GM23248 (cell line): ENCODE measurements at regions not wholly inside any gene's neighbourhood (a gene's known extent, or its start where the extent isn't known, plus 50 kb on each side); places are given as distances from the start of the nearest gene placed in this dataset.

Experiments
- DNase-seq: peaks from one replicate; pipeline ENCODE4 v3.0.0-alpha.2; 2015
- H2AFZ ChIP-seq: fragments of 200-600 bp; sonication (generic); 2 replicates; pipeline ENCODE4 v1.6.1; 2016; ENCODE audit warnings: antibody characterized with exemption
- H3F3A ChIP-seq: fragments of 200-600 bp; sonication (generic); 2 replicates; pipeline ENCODE4 v1.6.1; 2016; ENCODE audit warnings: mild to moderate bottlenecking, antibody characterized with exemption, mixed run types; ENCODE audit not compliant: insufficient read depth
- H3K27ac ChIP-seq: fragments of 200-600 bp; sonication (generic); 2 replicates; pipeline ENCODE4 v1.5.1; 2016; ENCODE audit warnings: mild to moderate bottlenecking
- H3K27me3 ChIP-seq: fragments of 200-600 bp; sonication (generic); replicated peaks from 2 replicates; pipeline ENCODE4 v1.6.1; 2016; ENCODE audit warnings: mild to moderate bottlenecking; ENCODE audit not compliant: insufficient read depth
- H3K36me3 ChIP-seq: fragments of 200-600 bp; sonication (generic); 2 replicates; pipeline ENCODE4 v1.6.1; 2016; ENCODE audit warnings: low read depth, mild to moderate bottlenecking
- H3K4me1 ChIP-seq: fragments of 200-600 bp; sonication (generic); 2 replicates; pipeline ENCODE4 v1.6.1; 2016; ENCODE audit warnings: mild to moderate bottlenecking; ENCODE audit not compliant: insufficient read depth
- H3K4me2 ChIP-seq: fragments of 200-600 bp; sonication (generic); one replicate; pipeline ENCODE4 v1.6.1; 2016; ENCODE audit warnings: mild to moderate bottlenecking; ENCODE audit not compliant: unreplicated experiment
- H3K4me3 ChIP-seq: fragments of 200-600 bp; sonication (generic); 2 replicates; pipeline ENCODE4 v1.5.1; 2016; ENCODE audit warnings: mild to moderate bottlenecking
- H3K79me2 ChIP-seq: fragments of 200-600 bp; sonication (generic); 2 replicates; pipeline ENCODE4 v1.6.1; 2016; ENCODE audit warnings: mild to moderate bottlenecking; ENCODE audit not compliant: insufficient read depth
- H3K9ac ChIP-seq: fragments of 200-600 bp; sonication (generic); 2 replicates; pipeline ENCODE4 v1.6.1; 2016; ENCODE audit warnings: mild to moderate bottlenecking
- H3K9me2 ChIP-seq: fragments of 200-600 bp; sonication (generic); 2 replicates; pipeline ENCODE4 v1.6.1; 2016; ENCODE audit warnings: mixed run types, mild to moderate bottlenecking, moderate library complexity; ENCODE audit not compliant: insufficient read depth
- H3K9me3 ChIP-seq: fragments of 200-600 bp; sonication (generic); one replicate; pipeline ENCODE4 v1.6.1; 2017; ENCODE audit warnings: low read depth
- H4K20me1 ChIP-seq: fragments of 200-600 bp; sonication (generic); 2 replicates; pipeline ENCODE4 v1.6.0; 2016; ENCODE audit not compliant: insufficient read depth
- EZH2 ChIP-seq: fragments of 200-600 bp; sonication (generic); IDR thresholded peaks from 2 replicates; pipeline ENCODE4 v1.6.1; 2018; ENCODE audit warnings: antibody characterized with exemption, mild to moderate bottlenecking; ENCODE audit not compliant: insufficient read depth, poor library complexity, severe bottlenecking
- EZH2phosphoT487 ChIP-seq: fragments of 200-600 bp; sonication (generic); IDR thresholded peaks from 2 replicates; pipeline ENCODE4 v1.6.1; 2018; ENCODE audit warnings: antibody characterized with exemption, moderate library complexity, mild to moderate bottlenecking, low read depth; ENCODE audit not compliant: insufficient read depth
- WGBS, 2 experiments: methylation state at CpG; one replicate each; pipeline ENCODE4 v1.1.6; 2015 to 2017; ENCODE audit warnings: low lambda C conversion rate in 2 of 2, low coverage in 1 of 2; ENCODE audit errors: missing lambda C conversion rate in 2 of 2; 5-methylcytosine and 5-hydroxymethylcytosine counted together
- in situ Hi-C: fragments of 300-500 bp; cut with MboI; formaldehyde crosslinking; loops from 2 replicates; pipeline ENCODE4 v1.15.0; 2020

- Histone ChIP-seq H3K9ac (no peak overlapping the region), H3K27me3 (no peaks in the 10 kb centered on the region), H3K4me2 (no peak overlapping the region), H4K20me1 (no peaks in the 10 kb centered on the region), H3K9me3 (no peaks in the 10 kb centered on the region), H3K79me2 (no peaks in the 10 kb centered on the region), H3K9me2 (no peaks in the 10 kb centered on the region), H3F3A (no peaks in the 10 kb centered on the region), H3K4me1 (no peaks in the 10 kb centered on the region; the same call in 1 of the 2 replicates), H3K27ac (no peak overlapping the region), H2AFZ (no peak overlapping the region), H3K36me3 (no peaks in the 10 kb centered on the region), H3K4me3 (no peak overlapping the region)
- 57 to 65% methylated on average over 2 of the region's 2 CpGs for WGBS, 2 experiments
- DNase-seq: no peak
- TF ChIP-seq EZH2phosphoT487 (no peak), EZH2 (no peak)
- in situ Hi-C loops: no loop called here
Observed at GRCh38 chr22:22751043-22751603, 106.7 kb downstream of the GGTLC2 start.

- H3F3A ChIP-seq: no peaks in the 10 kb centered on the region
- H3K4me1 ChIP-seq: no peaks in the 10 kb centered on the region; the same call in 1 of the 2 replicates
- no peaks in the 10 kb centered on the region for H4K20me1 ChIP-seq
- in situ Hi-C loops: no loop called here
- H3K36me3 ChIP-seq: no peaks in the 10 kb centered on the region
- no peaks in the 10 kb centered on the region for H3K79me2 ChIP-seq
- H3K9me3 ChIP-seq: no peaks in the 10 kb centered on the region
- no peak overlapping the region for H3K4me3 ChIP-seq
- DNase-seq: no peak
- H2AFZ ChIP-seq: no peak overlapping the region
- H3K4me2 ChIP-seq: no peak overlapping the region
- WGBS, 2 experiments: 93 to 100% methylated on average over 1 of the region's 1 CpG
- no peaks in the 10 kb centered on the region for H3K27me3 ChIP-seq
- no peak overlapping the region for H3K9ac ChIP-seq
- H3K9me2 ChIP-seq: no peaks in the 10 kb centered on the region
- H3K27ac ChIP-seq: no peak overlapping the region
- TF ChIP-seq EZH2phosphoT487 (no peak), EZH2 (no peak)
Observed at GRCh38 chr22:22752199-22752555, 107.8 kb downstream of the GGTLC2 start.

- Histone ChIP-seq H3K9ac (no peak overlapping the region), H4K20me1 (no peaks in the 10 kb centered on the region), H3K4me3 (no peak overlapping the region), H3K9me2 (no peaks in the 10 kb centered on the region), H3K9me3 (no peaks in the 10 kb centered on the region), H3K27me3 (no peaks in the 10 kb centered on the region), H3F3A (no peaks in the 10 kb centered on the region), H3K36me3 (no peaks in the 10 kb centered on the region), H3K27ac (no peak overlapping the region), H2AFZ (no peak overlapping the region), H3K79me2 (no peaks in the 10 kb centered on the region), H3K4me1 (no peaks in the 10 kb centered on the region; the same call in 1 of the 2 replicates), H3K4me2 (no peak overlapping the region)
- TF ChIP-seq EZH2 (no peak), EZH2phosphoT487 (no peak)
- in situ Hi-C loops: no loop called here
- WGBS, 2 experiments: 44 to 51% methylated on average over 12 of the region's 12 CpGs
- peak; percentile 83 for DNase-seq
Observed at GRCh38 chr22:22752556-22753477, 108.4 kb downstream of the GGTLC2 start.

DNA sequence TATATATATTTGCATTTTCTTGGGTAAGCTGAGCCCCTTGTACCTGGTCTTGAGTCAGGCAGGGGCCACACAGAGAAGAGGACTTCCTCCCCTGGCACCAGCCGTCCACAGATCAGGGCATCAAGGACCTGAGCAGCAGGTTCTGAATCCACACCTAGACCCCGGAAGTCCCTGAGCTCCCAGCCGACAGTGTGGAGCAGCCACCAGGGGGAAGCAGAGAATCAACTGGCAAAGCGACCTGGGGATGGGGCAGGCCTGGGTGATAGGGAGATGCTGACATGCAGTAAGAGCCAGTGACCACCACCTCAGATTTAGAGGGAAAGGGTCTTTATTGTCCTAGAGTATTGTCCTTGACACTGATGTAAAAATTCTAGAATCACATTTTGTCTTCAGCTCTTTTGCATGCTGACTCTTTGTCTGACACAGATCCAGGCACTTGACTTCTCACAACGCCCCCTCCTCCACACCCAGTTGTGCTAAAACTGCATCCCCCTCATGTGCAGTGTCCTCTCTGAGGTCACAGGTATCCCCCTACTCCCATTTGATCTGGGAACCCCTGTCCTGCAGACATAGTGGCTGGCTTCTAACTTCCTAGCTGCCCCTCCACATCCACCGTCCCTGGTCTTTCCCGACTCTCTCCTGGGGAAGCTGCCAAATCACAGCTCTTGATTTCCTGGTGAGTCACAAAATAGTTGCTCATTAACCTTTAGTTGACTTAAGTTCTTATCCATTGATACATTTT, 109.3 kb downstream of the GGTLC2 start:
- Histone ChIP-seq H3K27ac (no peak overlapping the region), H3K9me2 (no peaks in the 10 kb centered on the region), H3K36me3 (no peaks in the 10 kb centered on the region), H3K4me2 (no peak overlapping the region), H3K4me1 (no peaks in the 10 kb centered on the region; the same call in 1 of the 2 replicates), H3F3A (no peaks in the 10 kb centered on the region), H3K27me3 (no peaks in the 10 kb centered on the region), H3K4me3 (no peak overlapping the region), H3K9me3 (no peaks in the 10 kb centered on the region), H3K79me2 (no peaks in the 10 kb centered on the region), H3K9ac (no peak overlapping the region), H4K20me1 (no peaks in the 10 kb centered on the region), H2AFZ (no peak overlapping the region)
- in situ Hi-C loops: no loop called here
- TF ChIP-seq EZH2phosphoT487: no peak
- TF ChIP-seq EZH2: no peak
- 13 to 14% methylated on average over 7 of the region's 7 CpGs for WGBS, 2 experiments
- peak; percentile 56 for DNase-seq
